ENCODE measurements at regions not wholly inside any gene's neighbourhood (a gene's known extent, or its start where the extent isn't known, plus 50 kb on each side); places are given as distances from the start of the nearest gene placed in this dataset.

DNA sequence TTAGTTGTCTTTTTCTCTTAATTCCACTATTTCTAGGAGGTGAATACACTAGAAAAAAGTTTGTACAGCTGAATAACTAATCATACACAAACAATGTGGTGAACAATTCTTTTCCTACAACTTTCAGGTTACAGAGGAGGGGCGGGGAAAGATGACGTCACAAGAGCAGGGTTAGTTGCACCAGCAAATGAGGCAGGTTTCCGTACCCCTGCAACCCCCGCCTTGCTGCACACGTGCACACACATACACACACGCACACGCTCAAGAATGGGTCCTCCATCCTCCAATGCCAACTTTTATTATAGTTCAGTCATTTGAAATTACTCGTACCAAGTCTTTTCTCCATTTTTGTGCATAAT is 122.8 kb downstream of the ARL4C start:
- Histone ChIP-seq H3K4me2 (ENCODE audit: low read depth, low read length, poor library complexity, severe bottlenecking) (no peak overlapping the region), H3K9me2 (replicated peaks; ENCODE audit: low read depth, low read length) (no peaks in the 10 kb centered on the region), H3F3A (ENCODE audit: low read depth) (no peaks in the 10 kb centered on the region), H3K79me2 (ENCODE audit: insufficient read depth, low read length) (no peaks in the 10 kb centered on the region), H2AFZ (ENCODE audit: low read length) (no peak overlapping the region), H3K36me3 (ENCODE audit: insufficient read depth, low read length) (no peaks in the 10 kb centered on the region), H3K27me3 (ENCODE audit: insufficient read depth, low read length, poor library complexity, severe bottlenecking) (no peaks in the 10 kb centered on the region), H4K20me1 (ENCODE audit: insufficient read depth, low read length, poor library complexity, severe bottlenecking) (no peaks in the 10 kb centered on the region), H3K9me3 (ENCODE audit: insufficient read depth, low read depth, low read length) (no peaks in the 10 kb centered on the region), H3K9ac (ENCODE audit: low read depth, low read length, poor library complexity, severe bottlenecking) (no peak overlapping the region), H3K4me3 (ENCODE audit: low read length, poor library complexity, severe bottlenecking) (no peak overlapping the region), H3K4me1 (ENCODE audit: insufficient read depth, low read length, poor library complexity, severe bottlenecking) (peaks cover 35% of the 10 kb centered on the region)
- TF ChIP-seq CTCF (conservative IDR thresholded peaks at IDR 0.05; ENCODE audit: low read length): no peak
- TF ChIP-seq EZH2phosphoT487 (IDR thresholded peaks at IDR 0.05; ENCODE audit: borderline replicate concordance): no peak

- Histone ChIP-seq H3K9ac (ENCODE audit: low read depth, low read length, poor library complexity, severe bottlenecking) (no peak overlapping the region), H3K9me2 (replicated peaks; ENCODE audit: low read depth, low read length) (no peaks in the 10 kb centered on the region), H3K4me1 (ENCODE audit: insufficient read depth, low read length, poor library complexity, severe bottlenecking) (peaks cover 40% of the 10 kb centered on the region), H4K20me1 (ENCODE audit: insufficient read depth, low read length, poor library complexity, severe bottlenecking) (no peaks in the 10 kb centered on the region), H3K79me2 (ENCODE audit: insufficient read depth, low read length) (no peaks in the 10 kb centered on the region), H3K4me2 (ENCODE audit: low read depth, low read length, poor library complexity, severe bottlenecking) (no peak overlapping the region), H3K27me3 (ENCODE audit: insufficient read depth, low read length, poor library complexity, severe bottlenecking) (no peaks in the 10 kb centered on the region), H3F3A (ENCODE audit: low read depth) (no peaks in the 10 kb centered on the region), H3K36me3 (ENCODE audit: insufficient read depth, low read length) (no peaks in the 10 kb centered on the region), H3K9me3 (ENCODE audit: insufficient read depth, low read depth, low read length) (no peaks in the 10 kb centered on the region), H3K4me3 (ENCODE audit: low read length, poor library complexity, severe bottlenecking) (no peak overlapping the region), H2AFZ (ENCODE audit: low read length) (peak overlapping the region; percentile 79)
- TF ChIP-seq CTCF (conservative IDR thresholded peaks at IDR 0.05; ENCODE audit: low read length) (no peak), EZH2phosphoT487 (IDR thresholded peaks at IDR 0.05; ENCODE audit: borderline replicate concordance) (no peak)
These were observed 123.3 kb downstream of the ARL4C start for GRCh38 chr2:234373481-234374149.

DNA sequence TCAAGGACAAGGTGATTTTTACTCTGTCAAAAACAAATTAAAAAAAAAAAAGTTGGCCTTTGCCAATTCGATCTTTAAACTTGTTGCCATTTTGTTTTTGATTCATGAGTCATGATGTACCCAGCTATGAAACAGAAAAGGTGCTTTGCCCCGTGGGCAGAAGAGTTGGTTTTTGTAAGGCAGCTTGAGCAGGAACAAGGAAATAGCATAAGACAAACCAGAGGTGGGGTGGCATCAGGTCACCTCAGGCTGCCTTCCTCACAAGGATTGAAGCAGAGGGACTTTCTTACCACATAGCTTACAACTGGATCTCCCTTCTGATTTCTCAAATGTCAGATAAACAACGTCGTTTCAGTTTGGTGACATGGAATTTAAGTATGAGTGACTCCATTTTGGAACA is 123.8 kb downstream of the ARL4C start:
- Histone ChIP-seq H3K36me3 (ENCODE audit: insufficient read depth, low read length) (no peaks in the 10 kb centered on the region), H2AFZ (ENCODE audit: low read length) (peak overlapping the region; percentile 79), H3K4me1 (ENCODE audit: insufficient read depth, low read length, poor library complexity, severe bottlenecking) (peaks cover 46% of the 10 kb centered on the region), H3K9me2 (replicated peaks; ENCODE audit: low read depth, low read length) (no peaks in the 10 kb centered on the region), H3K4me3 (ENCODE audit: low read length, poor library complexity, severe bottlenecking) (no peak overlapping the region), H3K4me2 (ENCODE audit: low read depth, low read length, poor library complexity, severe bottlenecking) (no peak overlapping the region), H3K79me2 (ENCODE audit: insufficient read depth, low read length) (no peaks in the 10 kb centered on the region), H3K9me3 (ENCODE audit: insufficient read depth, low read depth, low read length) (no peaks in the 10 kb centered on the region), H3F3A (ENCODE audit: low read depth) (no peaks in the 10 kb centered on the region), H4K20me1 (ENCODE audit: insufficient read depth, low read length, poor library complexity, severe bottlenecking) (no peaks in the 10 kb centered on the region), H3K27me3 (ENCODE audit: insufficient read depth, low read length, poor library complexity, severe bottlenecking) (no peaks in the 10 kb centered on the region), H3K9ac (ENCODE audit: low read depth, low read length, poor library complexity, severe bottlenecking) (no peak overlapping the region)
- TF ChIP-seq EZH2phosphoT487 (IDR thresholded peaks at IDR 0.05; ENCODE audit: borderline replicate concordance) (no peak), CTCF (conservative IDR thresholded peaks at IDR 0.05; ENCODE audit: low read length) (no peak)

Data from Loucy (cell line).